ENCODE measurements at regions not wholly inside any gene's neighbourhood (a gene's known extent, or its start where the extent isn't known, plus 50 kb on each side); places are given as distances from the start of the nearest gene placed in this dataset.
A peak's percentile ranks its signal among the peaks of the same experiment; 100 is the strongest.

GRCh38 chr4:171118091-171118490, 695.1 kb upstream of the GALNTL6 start:
- DNase-seq = no peak

GRCh38 chr4:171117457-171117856, 695.7 kb upstream of the GALNTL6 start:
- no peak for DNase-seq

- no peak for DNase-seq
These were observed 711.4 kb upstream of the GALNTL6 start for GRCh38 chr4:171101845-171102244.

- no peak for DNase-seq
These were observed 726.1 kb upstream of the GALNTL6 start for GRCh38 chr4:171087089-171087488.

- no peak for DNase-seq
These were observed 745.8 kb upstream of the GALNTL6 start for GRCh38 chr4:171067422-171067821.

GRCh38 chr4:171049380-171049779, 763.8 kb upstream of the GALNTL6 start:
- no peak for DNase-seq

- DNase-seq = no peak
These were observed 770.1 kb upstream of the GALNTL6 start for GRCh38 chr4:171042989-171043524.

GRCh38 chr4:171035909-171036308, 777.3 kb upstream of the GALNTL6 start:
- no peak for DNase-seq

- no peak for DNase-seq
These were observed 781.9 kb upstream of the GALNTL6 start for GRCh38 chr4:171031338-171031737.

GRCh38 chr4:171025776-171026175, 787.4 kb upstream of the GALNTL6 start:
- DNase-seq = no peak

GRCh38 chr4:171025343-171025742, 787.9 kb upstream of the GALNTL6 start:
- DNase-seq = no peak

- no peak for DNase-seq
These were observed 788.4 kb upstream of the GALNTL6 start for GRCh38 chr4:171024720-171025303.

GRCh38 chr4:171022824-171023230, 790.4 kb upstream of the GALNTL6 start:
- DNase-seq = no peak

GRCh38 chr4:171017593-171017992, 795.6 kb upstream of the GALNTL6 start:
- DNase-seq = no peak

GRCh38 chr4:171016145-171016544, 797.1 kb upstream of the GALNTL6 start:
- no peak for DNase-seq

GRCh38 chr4:171015441-171015840, 797.8 kb upstream of the GALNTL6 start:
- DNase-seq = no peak

- DNase-seq = no peak
These were observed 805.4 kb upstream of the GALNTL6 start for GRCh38 chr4:171007618-171008390.

GRCh38 chr4:171002246-171002645, 811.0 kb upstream of the GALNTL6 start:
- no peak for DNase-seq

GRCh38 chr4:170990989-170991589, 822.1 kb upstream of the GALNTL6 start:
- peak; percentile 25 for DNase-seq

GRCh38 chr4:170988446-170988845, 824.8 kb upstream of the GALNTL6 start:
- no peak for DNase-seq

- DNase-seq = no peak
These were observed 833.5 kb upstream of the GALNTL6 start for GRCh38 chr4:170979736-170980135.

- no peak for DNase-seq
These were observed 834.2 kb upstream of the GALNTL6 start for GRCh38 chr4:170978990-170979389.

GRCh38 chr4:170949084-170949483, 859.3 kb upstream of the AADAT start:
- DNase-seq = no peak
